Muscle of arm (tissue), 1 donor: ENCODE measurements at regions not wholly inside any gene's neighbourhood (a gene's known extent, or its start where the extent isn't known, plus 50 kb on each side); places are given as distances from the start of the nearest gene placed in this dataset.
"Not testable (repeated sequence)": the region's sequence is repeated elsewhere in the genome, so short reads cannot be mapped to it uniquely, and the experiment has no call there.

Experiments
- DNase-seq: peaks from one replicate; pipeline ENCODE4 v3.0.0-alpha.2; 2013

DNA sequence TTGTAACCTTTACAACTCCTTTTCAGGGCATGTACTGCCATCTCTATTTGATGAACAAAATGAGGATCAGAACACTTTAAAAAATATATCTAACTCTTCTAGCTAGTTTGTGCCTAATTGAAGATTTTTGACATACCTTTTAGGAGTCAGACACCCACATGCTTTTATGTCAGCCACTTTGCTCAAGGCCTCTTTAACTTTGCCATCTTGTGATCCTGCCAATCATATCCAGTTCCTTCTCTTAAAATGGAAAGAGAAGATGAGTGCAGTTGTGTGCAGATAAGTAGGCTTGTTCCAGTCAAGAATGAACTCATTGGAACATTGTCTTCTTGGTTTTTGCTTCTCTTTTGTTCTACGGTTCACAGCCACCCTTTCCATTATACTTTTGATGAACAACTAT, 425.6 kb upstream of the TNC start:
- no peak for DNase-seq

DNA sequence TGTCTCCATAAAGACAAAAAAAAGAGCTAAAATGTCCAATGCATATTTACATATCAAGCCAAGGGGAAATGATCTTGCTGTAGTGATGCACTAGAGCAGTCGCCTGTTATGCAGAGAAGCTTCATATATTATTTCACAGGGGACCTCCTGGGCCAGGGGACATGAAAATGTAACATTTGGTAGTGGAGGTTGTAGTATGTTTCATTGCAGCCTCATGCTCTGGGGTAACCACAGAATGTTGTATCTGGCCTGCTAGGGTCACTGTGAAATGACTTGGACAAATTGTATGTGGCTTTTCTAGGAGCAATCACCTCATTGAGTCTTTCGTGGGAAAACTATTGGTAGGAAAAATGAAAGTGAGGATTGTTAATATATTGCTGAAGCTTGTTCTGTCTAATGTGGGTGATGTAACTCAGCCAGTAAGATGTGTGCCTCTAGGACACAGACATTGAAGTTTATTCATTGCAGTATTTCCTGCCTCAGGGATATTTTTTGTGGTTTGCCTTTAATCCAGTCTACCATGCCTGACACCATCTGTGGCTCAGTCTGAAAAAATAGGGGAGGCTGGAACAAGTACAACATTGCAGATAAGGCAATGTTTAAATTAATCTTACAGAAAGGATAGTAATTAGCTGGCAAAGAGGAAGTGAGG, 430.8 kb upstream of the TNC start:
- no peak for DNase-seq

DNA sequence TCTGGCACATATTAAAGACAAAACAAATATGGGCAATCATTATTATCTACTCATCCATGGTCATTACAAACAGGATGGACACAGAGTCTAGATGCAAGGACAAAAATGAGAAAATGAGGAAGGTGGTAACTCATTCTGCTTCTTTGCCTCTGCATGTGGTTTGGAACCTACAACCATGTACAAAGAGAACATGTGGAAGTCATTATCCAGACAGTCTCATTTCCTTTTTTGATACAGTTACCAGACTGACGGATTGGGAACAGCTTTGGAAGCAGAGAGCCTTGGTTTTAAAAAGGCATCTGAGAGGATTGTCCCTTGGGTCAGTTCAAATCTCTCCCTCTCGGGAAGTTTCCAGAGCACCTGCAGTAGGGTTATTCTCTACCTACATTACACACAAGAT, 433.4 kb upstream of the TNC start:
- DNase-seq = peak; percentile 15

DNA sequence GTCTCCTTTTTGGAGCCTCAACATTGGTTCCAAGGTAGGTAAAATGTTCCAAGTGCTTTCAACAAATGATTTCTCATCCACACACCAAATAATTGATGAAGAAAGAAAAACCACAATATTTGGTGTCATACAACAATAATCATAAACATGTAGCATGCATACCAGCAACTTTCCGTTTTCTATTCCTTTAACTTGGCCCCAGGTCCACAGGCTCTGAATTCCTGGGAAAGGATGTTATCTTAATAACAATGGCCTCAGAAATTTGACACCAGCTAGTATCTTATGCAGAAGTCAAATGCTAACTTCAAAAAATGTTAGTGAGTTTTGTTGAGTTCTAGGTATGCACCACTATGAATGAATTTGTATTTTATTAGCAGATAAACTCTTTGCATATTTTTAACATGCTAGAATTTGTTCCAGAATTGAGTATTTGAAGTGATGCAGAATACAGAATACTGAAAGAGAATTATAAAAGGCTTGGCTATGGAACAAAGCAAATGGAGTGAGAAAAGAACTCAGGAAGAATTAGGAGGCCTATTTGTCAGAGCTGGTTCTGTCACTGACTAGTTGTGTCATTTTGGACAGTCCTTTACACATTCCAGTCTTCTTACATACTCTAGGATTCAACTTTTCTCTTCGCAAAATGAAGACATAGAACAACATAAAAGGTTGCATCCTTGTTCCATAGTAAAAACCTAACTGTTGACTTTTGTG, 435.3 kb upstream of the TNC start:
- no peak for DNase-seq

DNA sequence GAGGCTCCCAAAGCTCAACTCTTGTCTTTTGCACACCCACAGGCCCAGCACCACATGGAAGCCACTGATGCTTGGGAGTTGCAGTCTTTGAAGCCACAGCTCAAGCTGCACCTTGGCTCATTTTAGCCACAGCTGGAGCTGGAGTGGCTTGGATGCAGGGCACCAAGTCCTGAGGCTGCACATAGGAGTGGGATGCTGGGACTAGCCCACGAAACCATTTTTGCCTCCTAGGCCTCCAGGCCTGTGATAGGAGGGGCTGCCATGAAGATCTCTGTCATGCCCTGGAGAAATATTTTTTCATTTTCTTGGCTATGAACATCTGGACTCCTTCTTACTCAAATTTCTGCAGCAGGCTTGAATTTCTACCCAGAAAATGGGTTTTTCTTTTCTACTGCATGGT, 438.5 kb upstream of the TNC start:
- DNase-seq = no peak

DNA sequence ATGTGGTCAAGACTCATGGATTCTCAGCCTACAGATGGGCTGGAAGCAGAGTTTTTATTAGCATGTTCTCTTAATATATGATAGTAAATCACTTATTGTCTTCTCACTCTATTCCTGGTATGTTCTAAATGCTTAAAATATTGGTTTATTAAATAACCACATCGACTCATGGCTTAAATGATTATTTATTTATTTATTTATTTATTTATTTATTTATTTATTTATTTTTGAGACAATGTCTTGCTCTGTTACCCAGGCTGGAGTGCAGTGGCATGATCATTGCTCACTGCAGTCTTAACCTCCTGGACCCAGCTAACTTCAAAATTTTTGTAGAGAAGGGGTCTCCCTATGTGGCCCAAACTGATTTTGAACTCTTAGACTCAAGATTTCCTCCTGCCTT, 457.2 kb upstream of the TNC start:
- no peak for DNase-seq

DNA sequence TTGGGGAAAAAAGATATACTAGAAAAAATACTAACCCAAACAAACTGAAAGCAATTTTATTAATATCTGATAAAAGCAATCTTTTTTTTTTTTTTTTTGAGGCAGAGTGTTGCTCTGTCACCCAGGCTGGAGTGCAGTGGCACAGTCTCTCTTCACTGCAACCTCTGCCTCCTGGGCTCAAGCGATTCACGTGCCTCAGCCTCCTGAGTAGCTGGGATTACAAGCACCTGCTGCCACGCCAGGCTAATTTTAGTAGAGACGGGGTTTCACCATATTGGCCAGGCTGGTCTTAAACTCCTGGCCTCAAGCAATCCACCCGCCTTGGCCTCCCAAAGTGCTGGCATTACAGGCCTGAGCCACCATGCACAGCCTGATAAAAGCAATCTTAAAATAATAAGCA, 467.5 kb upstream of the TNC start:
- DNase-seq = not testable (repeated sequence)

DNA sequence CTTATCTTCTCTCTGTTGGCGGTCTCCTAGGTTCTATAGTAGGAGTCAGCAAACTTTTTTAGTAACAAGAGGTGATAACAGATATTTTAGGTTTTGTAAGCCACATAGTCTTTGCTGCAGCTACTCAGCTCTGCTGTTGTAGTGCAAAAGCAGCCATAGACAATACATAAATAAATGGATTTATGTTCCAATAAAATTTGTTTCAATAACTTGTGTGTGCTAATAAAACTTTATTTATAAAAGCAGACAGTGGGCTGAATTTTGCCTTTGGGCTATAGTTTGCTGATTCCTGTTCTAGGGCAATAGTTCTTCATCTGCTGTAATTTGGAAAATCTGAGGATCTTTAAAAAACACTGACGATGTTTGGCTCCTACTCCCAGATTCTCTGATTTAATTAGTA, 469.4 kb upstream of the TNC start:
- DNase-seq = no peak

DNA sequence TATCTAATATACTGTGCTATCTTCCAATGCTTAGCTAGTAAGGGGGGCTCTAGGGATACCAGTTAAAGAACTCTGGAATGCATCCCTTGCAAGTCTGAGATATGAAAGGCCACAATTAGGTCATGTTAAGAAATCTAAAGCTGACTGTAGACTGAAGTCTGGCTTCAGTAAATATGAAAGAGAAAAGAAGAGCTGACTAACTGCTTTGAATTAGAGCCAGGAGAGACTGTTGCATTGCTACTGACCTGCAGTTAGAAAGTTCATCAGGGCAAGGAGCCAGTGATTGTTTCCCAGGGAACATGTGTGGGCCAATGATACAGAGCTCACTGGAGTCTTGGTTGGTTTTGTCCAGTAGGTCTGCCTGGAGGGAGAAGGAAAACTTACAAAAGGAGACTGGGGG, 472.1 kb upstream of the TNC start:
- no peak for DNase-seq

DNA sequence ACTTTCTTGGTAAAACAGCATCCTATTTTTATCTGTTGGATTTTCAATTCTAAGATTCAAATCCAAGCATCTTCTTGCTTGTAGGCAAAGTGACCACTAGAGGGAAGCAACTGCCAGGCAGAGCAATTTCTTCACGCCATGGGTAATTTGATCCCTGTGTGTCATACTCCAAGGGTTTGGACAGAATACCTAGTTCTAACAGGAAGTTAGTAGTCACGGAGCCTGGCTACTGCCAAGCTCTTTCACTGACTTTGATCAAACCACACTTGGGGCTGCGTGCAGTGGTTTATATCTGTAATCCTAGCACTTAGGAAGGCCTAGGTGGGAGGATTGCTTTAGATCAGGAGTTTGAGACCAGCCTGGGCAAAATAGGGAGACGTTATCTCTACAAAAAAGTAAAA, 473.6 kb upstream of the TNC start:
- peak; percentile 82 for DNase-seq

DNA sequence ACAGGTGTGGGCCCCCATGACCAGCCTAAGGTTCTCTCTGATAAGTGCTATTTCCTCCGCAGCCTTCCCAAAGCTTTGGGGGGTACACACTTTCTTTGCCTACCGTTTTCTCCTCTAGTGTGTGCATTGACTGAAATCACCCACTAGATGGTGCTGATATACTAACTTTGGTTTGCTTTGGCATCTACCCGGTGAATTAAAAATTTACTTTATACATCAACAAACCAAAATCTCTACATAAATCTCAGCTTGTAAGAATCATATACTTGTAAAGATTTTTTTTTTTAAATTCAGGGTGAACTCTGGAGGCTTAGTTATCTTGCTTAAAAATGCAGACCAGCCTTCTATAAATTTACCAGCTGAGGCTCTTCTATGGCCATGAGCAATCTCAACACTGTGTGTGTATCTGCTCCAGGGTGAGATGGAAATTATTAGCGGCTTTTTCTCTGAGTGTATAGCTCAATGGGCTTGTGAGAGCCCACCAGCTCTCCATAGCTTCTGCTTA, 475.7 kb upstream of the TNC start:
- peak; percentile 60 for DNase-seq

DNA sequence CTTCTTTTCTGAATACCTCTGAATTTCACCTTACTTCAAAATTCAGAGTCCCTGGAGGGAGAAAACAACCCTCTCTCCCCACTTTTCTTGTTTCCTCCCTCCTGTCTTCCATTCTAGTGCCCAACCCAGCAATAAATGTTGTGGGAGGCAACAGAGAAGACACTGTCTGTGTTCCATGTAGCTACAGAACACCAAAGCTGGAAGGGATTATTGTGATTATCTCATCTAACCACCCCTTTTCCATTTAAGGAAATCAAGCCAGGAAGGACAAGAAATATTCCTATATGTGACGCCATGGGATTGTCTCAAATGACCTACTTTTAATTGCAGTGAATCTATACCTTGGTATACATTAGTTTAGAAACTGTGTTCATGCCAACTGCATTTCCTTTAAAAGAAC, 476.6 kb upstream of the TNC start:
- no peak for DNase-seq

DNA sequence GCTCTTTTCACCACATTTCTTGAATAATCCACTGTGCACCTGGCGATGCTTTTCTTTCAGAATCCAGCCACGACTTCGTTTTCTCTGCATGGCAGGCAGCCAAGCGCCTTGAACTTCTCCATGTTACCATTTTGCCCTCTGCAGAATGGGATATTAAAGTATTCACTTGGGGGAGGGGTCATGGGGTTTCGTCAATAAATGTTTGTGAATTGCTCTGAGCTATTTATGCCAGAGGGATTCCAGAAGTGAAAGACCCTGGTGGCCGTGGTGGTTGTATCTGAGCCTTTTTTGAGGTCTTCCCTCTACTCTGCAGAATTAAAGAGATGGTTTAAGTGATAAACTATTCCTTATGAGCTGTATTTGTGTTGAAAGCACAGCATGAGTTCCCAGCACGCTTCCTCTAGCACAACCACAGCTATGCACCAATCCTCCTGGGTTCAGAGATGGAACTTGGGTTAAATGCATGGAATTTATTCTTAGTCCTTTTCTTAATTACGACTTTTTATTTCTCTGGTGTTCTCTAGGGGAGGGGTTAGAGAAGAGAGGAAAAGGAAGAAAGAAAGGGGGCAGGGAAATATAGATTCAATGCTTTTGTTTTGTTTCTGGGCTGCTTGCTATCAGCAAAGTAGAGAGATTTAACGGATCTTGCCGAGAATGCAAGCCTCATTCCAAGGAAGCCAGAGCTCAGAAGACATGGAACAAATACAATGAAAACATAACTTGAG, 478.2 kb upstream of the TNC start:
- DNase-seq = peak; percentile 59

DNA sequence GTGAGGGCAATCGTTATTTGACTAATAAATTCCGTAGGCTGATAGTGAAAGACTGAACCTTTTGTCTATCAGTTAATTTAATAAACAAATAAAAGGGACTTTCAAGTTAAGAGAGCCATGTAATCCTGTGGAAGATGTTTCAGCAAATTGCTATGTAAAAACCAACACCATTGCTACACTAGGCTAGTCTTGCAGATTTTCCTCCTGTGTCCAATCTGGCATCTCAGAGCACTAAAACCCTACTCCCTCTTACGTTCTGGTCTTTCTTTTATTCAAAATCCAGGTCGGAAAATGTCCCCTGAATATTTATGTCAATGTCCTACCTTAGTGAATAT, 478.8 kb upstream of the TNC start:
- no peak for DNase-seq

DNA sequence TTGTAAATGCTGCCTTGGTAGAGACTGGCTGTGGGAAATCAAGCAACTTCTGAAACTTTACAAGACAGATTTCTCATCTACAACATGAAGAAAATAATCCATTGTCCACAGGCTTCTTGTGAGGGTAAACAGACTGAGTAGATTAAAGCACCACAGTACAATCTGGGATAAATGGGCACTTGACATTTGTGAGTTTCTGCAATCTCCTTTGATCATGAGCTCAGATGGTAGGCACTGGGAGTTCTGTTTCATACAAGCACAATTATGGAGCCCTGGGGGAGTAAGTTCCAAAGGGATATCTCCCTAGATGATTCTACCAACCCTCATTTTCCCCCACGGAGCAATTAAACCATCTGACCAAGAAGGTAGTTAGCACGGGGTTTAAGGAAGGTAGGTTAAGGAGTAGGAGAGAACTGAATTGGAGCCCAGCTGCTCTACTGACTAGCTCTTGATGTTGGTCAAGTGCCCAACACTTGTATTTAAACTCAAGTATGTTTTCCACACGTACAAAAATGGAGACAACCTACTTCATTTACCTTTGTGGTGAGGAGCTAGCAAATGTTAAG, 479.5 kb upstream of the TNC start:
- DNase-seq = no peak

DNA sequence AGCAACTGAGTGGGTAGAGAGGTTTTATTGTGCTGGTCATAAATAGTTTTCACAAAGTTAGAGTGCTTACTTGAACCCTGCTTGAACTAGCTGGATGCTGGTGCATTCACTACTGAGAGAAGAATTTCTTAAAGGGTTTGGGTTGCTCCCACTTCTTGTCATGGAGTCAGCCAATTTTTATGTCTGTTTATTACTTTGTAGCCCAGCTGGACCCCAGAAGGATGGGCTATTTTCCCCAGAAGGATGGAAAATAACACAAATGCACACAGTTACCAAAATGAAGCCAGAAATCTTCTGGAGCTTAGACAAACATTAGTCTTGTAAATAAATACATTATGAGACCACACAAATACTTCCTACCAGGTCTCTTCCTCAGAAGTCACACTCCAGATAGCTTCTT, 480.8 kb upstream of the TNC start:
- DNase-seq = no peak

DNA sequence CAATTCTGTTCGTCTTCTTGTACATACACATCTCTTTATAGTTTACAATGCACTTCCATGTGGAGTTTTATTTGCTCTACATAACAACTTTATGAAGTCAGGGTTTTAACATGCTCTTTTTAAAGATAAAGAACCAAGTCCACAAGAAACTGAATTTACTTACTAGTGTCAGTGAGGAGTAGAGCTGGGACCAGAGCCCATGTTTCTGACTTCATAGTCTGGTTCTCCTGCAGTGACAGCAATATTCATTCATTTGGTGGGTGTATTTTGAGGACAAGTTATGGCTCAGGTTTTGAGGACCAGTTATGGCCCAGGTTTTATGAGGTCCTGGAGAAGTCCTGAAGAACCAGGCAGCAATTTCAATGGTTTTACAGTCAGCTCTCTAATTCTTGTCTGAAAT, 481.9 kb upstream of the TNC start:
- DNase-seq = no peak

DNA sequence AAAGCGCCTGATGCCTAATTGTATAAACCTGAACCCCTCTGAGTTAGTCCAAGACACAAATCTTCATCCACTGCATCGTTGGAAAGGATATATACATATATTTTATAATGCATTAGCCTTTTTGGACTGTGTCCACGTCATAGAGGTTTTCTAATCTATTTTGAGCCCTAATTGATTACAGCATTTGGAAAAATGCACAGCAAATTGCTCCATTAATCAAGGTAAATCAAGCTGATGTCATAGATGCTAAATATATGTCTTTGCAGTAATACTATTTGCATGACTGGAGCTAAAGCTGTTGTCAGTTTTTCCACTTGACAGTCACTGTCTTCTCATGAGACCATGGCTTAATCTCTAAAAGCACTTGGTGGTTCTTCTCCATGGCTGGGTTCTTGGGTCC, 483.5 kb upstream of the TNC start:
- no peak for DNase-seq

DNA sequence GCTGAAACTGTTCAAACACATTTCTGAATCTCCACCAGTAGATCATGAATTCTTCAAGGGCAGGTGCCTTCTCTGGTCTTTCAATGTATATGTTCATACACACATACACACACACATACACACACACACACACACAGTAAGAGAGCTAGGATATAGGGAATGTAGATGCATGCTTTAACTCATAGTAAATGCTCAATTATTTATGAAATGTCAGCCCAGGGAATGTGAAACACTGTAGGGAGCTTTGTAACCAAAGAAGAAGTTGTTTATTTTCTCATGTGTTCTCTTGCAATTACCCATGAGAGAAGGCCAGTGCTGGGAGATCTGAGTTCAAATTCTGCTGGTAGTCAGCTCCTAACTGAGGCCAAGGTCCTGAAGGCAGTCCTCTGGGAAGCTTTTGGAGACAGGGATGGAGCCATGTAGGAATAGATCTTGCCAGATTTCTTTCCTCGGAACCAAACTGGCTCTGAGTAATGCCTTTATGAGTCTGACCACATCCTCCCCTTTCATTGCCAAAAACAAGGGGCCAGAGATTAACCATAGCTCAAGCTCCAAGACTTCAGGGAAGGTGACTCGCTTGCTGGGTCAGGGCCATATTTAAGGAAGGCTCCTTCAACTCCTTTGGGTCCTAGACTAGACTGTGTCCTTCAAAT, 487.0 kb upstream of the TNC start:
- no peak for DNase-seq

DNA sequence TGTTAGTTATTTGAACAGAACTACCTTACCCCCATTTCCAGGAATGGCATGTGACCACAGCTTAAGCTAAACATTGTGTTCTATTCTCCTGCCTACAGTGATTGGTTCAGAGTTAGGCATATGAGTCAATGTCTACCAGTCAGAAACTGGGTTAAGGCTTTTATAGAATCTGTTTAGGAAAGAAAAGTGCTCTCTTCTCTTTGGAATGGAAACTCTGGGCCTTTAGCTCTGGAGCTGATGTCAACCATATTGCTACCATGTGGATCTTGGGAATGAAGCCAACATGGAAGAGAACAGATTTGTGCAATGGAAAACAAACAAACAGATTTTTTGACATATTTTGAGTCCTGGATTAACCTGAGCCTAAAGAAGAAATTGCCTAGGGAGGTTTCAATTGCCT, 488.9 kb upstream of the TNC start:
- no peak for DNase-seq

DNA sequence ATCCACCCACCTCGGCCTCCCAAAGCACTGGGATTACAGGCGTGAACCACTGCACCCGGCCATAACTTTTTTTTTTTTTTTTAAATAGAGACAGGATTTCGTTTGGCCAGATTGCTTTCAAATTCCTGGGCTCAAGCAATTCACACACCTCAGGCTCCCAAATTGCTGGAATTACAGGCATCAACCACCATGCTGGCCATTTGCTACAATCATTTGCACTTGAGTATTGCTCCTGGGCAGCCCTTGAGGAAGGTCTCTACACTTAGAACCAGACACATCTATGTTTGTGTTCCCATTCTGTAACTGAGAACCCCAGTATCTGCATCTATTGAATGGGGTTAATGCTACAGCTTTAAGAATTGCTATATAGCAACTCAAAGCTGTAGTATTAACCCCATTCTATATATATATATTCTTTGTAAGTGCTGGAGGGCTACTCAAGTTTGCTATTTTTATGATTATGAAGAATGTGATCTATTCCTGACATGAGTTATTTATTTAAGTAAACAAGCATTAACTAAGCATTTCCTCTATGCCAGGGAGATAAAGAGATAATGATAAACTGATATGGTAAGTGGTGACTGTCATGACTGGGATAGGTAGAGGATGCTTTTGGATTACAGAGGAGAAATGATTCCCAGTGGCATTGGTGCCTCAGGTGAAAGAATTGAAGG, 496.5 kb upstream of the TNC start:
- no peak for DNase-seq

DNA sequence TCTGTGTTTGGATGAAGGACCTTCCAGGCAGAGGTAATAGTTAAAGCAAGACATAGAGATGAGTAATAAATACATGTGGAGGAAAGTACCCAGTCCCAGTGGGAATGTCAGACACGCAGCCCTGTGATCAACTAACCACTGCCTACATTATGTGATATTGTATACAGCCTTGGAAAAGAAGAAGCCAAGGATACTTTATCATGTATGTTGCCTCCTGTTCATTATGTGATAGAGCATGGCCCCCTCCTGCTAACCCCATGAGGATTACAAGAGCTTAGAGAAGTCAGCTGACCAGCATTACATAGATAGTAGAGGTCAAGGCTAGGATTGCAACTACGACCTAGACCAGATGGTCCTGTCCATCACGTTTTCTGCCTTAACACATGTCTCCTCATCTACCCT, 497.0 kb upstream of the TNC start:
- no peak for DNase-seq
